Uterus (tissue), 3 donors: ENCODE measurements at regions not wholly inside any gene's neighbourhood (a gene's known extent, or its start where the extent isn't known, plus 50 kb on each side); places are given as distances from the start of the nearest gene placed in this dataset.
"Not testable (repeated sequence)": the region's sequence is repeated elsewhere in the genome, so short reads cannot be mapped to it uniquely, and the experiment has no call there.

ENCODE experiments used
- DNase-seq, 2 donors: peaks; one replicate each; pipeline ENCODE4 v3.0.0-alpha.2; 2019 to 2020
- H3K27ac ChIP-seq, 2 donors: fragments of 200-600 bp; sonication (generic); 1 replicate in 1 of 2; 2 replicates in 1 of 2; pipeline ENCODE4 v1.5.1; 2016 to 2018
- H3K27me3 ChIP-seq, 2 donors: fragments of 200-600 bp; sonication (generic); one replicate each; pipeline ENCODE4 v1.5.1; 2018 to 2019; ENCODE audit warnings: control low read depth in 1 of 2
- H3K36me3 ChIP-seq, 2 donors: fragments of 200-600 bp; sonication (generic); one replicate each; pipeline ENCODE4 v1.5.1; 2019; ENCODE audit warnings: control low read depth in 1 of 2
- H3K4me1 ChIP-seq, 2 donors: fragments of 200-600 bp; sonication (generic); one replicate each; pipeline ENCODE4 v1.5.1; 2018 to 2019; ENCODE audit warnings: control low read depth in 1 of 2
- H3K4me3 ChIP-seq, 2 donors: fragments of 200-600 bp; sonication (generic); 1 replicate in 1 of 2; 2 replicates in 1 of 2; pipeline ENCODE4 v1.5.1; 2018 to 2019; ENCODE audit warnings: mild to moderate bottlenecking in 1 of 2
- H3K9me3 ChIP-seq, 2 donors: fragments of 200-600 bp; sonication (generic); one replicate each; pipeline ENCODE4 v1.5.1; 2019; ENCODE audit warnings: control low read depth in 1 of 2
- intact Hi-C: fragments of 100-400 bp; cut with DNase I; formaldehyde crosslinking; loops from one replicate; pipeline ENCODE4 v1.15.1; 2023; ENCODE audit warnings: low total_unique reads
- TF ChIP-seq, protein P1 (sequence below), 4 experiments: fragments of 200-600 bp in 2 of 4; fragments of 450-650 bp in 2 of 4; sonication (generic) in 2 of 4; IDR thresholded peaks; one replicate each; pipeline ENCODE4 v1.5.1; 2016 to 2019; ENCODE audit warnings: antibody characterized with exemption in 4 of 4, mild to moderate bottlenecking in 2 of 4, moderate library complexity in 1 of 4
- donor health status: DM: yes; HTN: yes; CAD: no.

DNA sequence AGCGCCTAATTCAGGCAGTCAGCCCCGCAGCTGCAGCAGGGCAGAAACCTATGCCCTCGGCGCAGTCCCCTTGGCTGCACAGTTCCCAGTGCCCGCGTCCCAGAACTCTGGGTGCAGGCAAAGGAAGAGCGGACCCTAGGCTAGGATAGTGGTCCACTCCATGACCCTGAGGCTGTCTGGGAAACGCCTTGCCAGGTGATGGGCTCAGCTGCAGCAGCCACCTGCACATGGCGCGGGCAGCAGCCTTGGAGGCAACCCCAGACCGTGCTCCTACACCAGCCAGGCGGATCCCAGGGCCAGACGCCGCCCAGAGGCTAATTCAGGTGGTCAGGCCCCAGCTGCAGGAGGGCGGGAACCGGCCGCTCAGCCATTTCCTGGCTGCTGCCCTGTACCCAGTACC, 83.0 kb downstream of the POTEC start:
- H3K27ac ChIP-seq, DNase-seq, H3K9me3 ChIP-seq, H3K4me1 ChIP-seq, intact Hi-C loops, H3K4me3 ChIP-seq, H3K27me3 ChIP-seq, H3K36me3 ChIP-seq: not testable (repeated sequence)

DNA sequence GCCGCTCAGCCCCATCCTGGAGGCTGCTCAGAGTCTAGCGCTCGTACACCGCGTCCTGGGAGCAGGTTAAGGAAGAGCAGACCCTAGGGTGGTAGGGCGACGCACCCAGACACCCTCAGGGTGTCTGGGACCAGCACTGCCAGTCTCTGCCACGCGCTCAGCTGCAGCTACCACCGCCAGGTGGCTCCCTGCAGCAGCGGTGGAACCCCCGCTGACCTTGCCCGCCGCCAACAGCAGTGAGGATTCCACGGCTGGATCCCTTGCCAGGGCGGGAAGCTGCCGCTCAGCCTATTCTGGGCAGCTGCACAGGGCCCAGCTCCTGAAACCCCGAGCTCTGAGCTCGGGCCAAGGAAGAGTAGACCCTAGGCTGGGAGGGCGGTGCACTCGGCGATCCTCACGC, 83.6 kb downstream of the POTEC start:
- H3K4me3 ChIP-seq, H3K27ac ChIP-seq, H3K27me3 ChIP-seq, intact Hi-C loops, DNase-seq, H3K4me1 ChIP-seq, H3K36me3 ChIP-seq, H3K9me3 ChIP-seq: not testable (repeated sequence)

DNA sequence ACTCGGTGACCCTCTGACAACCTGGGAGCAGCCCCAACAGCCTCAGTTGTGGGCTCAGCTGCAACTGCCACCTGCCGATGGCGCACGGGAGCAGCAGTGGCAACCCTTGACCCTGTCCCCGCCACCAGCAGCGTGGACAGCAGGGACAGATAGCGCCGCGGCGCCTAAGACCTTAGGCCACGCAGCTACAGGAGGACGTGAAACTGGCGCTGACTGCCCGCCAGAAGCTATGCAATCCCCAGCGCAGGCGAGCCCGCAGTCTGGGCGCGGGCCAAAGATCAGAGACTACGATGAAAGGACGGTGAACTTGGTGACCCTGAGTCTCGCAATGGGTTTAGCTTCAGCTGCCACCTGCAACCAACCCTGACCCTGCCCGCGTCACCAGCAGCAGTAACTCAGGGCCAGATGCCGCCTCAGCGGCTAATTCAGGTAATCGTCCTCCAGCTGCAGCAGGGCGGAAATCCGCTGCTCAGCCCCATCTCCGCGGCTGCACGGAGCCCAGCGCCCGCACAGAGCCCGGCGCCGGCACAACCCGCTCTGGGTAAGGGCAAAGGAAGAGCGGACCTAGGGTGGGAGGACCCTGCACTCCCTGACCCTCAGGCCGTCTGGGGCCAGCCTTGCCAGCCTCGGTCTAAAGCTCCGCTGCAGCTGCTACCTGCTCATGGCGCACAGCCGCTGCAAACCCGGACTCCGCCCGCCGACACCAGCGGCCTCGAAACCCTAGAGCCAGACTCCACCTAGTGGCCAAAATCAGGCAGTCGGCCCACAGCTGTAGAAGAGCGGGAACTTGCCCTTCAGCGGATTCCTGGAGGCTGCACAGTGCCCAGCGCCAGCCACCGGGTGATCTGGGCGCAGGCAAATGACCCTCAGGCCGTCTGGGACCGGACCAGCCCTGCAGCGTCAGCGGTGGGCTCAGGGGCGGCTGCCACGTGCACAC, 85.1 kb downstream of the POTEC start:
- TF ChIP-seq, protein P1, sequence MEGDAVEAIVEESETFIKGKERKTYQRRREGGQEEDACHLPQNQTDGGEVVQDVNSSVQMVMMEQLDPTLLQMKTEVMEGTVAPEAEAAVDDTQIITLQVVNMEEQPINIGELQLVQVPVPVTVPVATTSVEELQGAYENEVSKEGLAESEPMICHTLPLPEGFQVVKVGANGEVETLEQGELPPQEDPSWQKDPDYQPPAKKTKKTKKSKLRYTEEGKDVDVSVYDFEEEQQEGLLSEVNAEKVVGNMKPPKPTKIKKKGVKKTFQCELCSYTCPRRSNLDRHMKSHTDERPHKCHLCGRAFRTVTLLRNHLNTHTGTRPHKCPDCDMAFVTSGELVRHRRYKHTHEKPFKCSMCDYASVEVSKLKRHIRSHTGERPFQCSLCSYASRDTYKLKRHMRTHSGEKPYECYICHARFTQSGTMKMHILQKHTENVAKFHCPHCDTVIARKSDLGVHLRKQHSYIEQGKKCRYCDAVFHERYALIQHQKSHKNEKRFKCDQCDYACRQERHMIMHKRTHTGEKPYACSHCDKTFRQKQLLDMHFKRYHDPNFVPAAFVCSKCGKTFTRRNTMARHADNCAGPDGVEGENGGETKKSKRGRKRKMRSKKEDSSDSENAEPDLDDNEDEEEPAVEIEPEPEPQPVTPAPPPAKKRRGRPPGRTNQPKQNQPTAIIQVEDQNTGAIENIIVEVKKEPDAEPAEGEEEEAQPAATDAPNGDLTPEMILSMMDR (IDR thresholded peaks at IDR 0.05): peak in 2 of 4 experiments; percentile 59 to 62
- H3K27ac ChIP-seq: not testable (repeated sequence)
- DNase-seq: peak in 1 of 2 donors; percentile 39

DNA sequence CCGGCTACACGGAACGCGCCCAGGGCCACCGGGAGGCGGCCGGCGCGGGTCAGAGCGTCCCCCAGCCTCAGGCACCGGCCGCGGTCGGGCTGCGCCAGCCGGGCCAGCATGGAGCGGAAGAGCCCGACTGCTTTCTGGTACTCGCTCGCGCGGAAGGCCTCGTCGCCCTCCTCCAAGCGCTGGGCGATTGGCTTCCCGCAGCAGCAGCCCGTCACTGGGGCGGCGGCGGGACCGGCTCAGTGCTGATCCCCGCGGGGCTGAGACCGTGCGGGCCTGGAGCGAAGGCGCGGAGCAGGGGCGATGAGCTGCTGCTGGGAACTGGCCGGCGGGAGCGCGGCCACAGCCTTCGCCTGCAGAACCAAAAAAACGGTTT, 92.8 kb downstream of the POTEC start:
- DNase-seq, H3K4me3 ChIP-seq, intact Hi-C loops, H3K9me3 ChIP-seq, H3K4me1 ChIP-seq, H3K27me3 ChIP-seq, H3K36me3 ChIP-seq: not testable (repeated sequence)
- peak overlapping the region in 1 of 2 donors; percentile 45 for H3K27ac ChIP-seq

More for the DNA sequence above, 85.1 kb downstream of the POTEC start:
- H3K4me1 ChIP-seq, H3K36me3 ChIP-seq, H3K27me3 ChIP-seq, H3K4me3 ChIP-seq, intact Hi-C loops, H3K9me3 ChIP-seq: not testable (repeated sequence)

DNA sequence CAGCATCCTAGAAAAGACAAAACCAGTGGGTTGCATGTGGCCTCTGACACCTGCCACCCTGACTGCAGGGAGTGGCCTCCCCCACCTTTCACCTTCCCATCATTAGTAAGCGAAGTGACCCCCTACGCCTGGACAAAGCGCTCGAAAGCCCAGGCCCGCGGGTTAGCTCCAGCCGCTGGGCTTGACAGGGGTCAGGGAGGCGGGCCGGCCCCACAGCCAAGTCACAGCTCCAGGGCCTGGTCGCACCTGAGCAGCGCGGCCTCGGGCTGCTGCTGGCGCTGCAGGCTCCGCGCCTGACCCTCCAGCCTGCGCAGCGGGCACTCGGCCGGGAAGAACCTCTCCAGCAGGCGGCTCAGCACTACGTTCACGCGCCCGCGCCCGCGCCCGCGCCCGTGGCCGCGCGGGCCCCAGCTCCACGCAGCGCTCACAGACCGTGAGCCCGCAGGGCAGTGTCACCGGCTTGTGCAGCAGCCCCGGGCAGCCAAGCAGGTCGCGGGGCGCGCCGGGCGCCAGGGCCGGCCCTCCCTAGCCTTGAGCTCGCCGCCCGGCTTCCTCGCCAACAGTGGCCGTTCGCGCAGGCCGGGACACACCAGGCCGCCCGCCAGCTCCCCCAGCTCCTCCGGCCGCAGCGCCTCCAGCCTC, 93.3 kb downstream of the POTEC start:
- Histone ChIP-seq H3K4me3 (peak overlapping the region in 1 of 2 donors; percentile 21), H3K27ac (peak overlapping the region in 1 of 2 donors; percentile 45)
- H3K9me3 ChIP-seq, H3K27me3 ChIP-seq, H3K36me3 ChIP-seq, intact Hi-C loops, DNase-seq, H3K4me1 ChIP-seq: not testable (repeated sequence)

DNA sequence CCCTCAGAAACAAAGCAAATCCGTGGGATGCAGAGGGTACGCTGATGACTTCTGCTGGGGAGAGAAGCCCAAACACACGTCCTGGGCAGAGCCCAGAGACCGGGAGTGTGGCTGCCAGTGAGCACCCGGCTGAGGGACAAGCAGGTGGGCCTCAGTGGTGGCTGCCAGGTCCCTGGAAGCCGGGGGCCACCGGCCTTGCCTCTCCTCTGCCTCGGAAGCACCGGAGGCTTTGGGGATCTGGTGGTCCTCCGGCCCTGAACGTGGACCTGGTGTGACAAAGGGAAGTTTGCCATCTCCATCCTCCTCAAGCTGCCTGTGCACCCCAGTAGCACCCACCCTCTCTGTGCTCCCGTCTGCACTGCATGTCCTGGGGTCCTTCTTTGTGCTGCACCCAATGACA, 94.3 kb downstream of the POTEC start:
- H3K4me1 ChIP-seq, H3K36me3 ChIP-seq, H3K4me3 ChIP-seq, H3K27ac ChIP-seq, H3K9me3 ChIP-seq, intact Hi-C loops, DNase-seq, H3K27me3 ChIP-seq: not testable (repeated sequence)

DNA sequence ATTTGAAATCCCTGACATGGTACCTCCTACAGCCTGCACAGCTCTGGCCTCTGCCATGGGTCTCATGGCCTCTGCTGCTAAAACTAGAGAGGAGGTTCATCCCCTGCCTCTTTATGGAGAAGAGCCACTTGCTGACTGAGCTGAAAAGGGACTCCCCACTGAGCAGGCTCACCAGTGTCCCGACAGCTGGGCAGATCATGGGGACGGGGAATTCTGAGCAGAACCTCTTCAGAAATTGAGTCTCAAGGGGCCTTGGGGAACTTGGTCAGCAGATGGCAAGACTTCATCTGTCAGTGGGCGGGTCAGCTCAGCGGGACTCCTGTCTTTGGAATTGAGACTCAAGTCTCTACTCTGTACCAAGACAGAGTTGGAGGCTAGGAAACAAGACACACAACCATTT, 95.7 kb downstream of the POTEC start:
- H3K27me3 ChIP-seq, H3K27ac ChIP-seq, DNase-seq, H3K36me3 ChIP-seq, H3K4me3 ChIP-seq, intact Hi-C loops, H3K9me3 ChIP-seq, H3K4me1 ChIP-seq: not testable (repeated sequence)

DNA sequence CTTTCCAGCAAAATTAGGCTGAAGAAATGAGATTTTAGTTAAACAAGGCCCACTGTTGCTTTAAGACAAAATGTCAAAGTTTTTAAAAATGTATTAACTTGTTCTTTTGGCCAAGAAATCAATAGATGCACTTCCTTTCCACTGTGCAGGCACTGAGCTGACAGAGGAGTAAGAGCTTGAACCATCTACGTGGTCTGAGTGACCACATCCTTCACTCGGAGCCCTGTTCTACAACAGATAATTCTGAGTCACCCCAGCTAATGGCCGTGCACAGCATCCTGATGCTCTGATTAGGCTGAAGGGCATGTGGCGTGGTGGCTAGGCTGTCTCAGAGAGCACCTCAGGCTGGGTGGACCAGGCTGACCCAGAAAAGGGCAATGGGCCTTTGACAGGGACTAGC, 107.9 kb downstream of the POTEC start:
- H3K27me3 ChIP-seq, H3K4me3 ChIP-seq, H3K36me3 ChIP-seq, DNase-seq, intact Hi-C loops, H3K9me3 ChIP-seq, H3K27ac ChIP-seq, H3K4me1 ChIP-seq: not testable (repeated sequence)

DNA sequence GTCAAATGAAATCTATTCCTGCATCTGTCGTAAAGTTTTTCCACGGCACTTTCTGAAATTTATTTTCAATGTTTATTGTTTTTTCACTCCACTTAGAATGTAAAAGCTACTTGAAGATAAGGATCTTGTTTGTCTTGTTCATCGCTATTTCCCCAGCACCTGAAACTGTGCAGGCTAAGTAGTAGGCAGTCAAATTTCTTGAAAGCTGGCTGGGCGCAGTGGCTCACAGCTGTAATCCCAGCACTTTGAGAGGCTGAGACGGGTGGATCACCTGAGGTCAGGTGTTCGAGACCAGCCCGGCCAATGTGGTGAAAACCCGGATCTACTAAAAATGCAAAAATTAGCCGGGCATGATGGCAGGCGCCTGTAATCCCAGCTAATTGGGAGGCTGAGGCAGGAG, 111.0 kb downstream of the POTEC start:
- H3K9me3 ChIP-seq, H3K27me3 ChIP-seq, H3K27ac ChIP-seq, intact Hi-C loops, H3K4me1 ChIP-seq, DNase-seq, H3K4me3 ChIP-seq, H3K36me3 ChIP-seq: not testable (repeated sequence)

DNA sequence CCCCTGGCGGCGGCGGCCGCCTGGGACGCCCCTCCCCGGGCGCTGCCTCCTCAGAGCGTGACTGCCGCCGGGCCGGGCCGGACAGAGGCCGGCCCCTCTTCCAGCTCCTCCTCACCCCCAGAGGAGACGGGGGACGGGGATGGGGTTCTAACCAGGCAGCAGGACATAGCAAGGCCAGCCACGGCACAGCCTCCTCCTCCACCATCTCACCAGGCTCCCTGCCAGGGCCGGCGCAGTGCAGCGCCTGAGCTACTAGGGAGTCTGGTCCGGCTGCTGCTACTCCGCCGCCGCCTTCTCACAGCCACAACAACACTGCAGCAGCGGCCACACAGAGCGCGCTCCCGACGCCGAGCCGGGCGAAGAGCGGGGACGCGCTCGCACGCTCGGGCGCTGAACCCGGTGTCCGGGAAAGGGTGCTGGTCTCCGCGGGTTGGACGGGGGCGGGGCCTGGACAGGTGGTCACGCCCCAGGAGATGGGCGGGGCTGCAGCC, 112.3 kb downstream of the POTEC start:
- Histone ChIP-seq H3K4me3 (peak overlapping the region; percentile 33 to 38), H3K27ac (peak overlapping the region in 1 of 2 donors; percentile 13)
- intact Hi-C loops, H3K27me3 ChIP-seq, H3K36me3 ChIP-seq, H3K4me1 ChIP-seq, H3K9me3 ChIP-seq: not testable (repeated sequence)
- DNase-seq: peak; percentile 16 to 46

DNA sequence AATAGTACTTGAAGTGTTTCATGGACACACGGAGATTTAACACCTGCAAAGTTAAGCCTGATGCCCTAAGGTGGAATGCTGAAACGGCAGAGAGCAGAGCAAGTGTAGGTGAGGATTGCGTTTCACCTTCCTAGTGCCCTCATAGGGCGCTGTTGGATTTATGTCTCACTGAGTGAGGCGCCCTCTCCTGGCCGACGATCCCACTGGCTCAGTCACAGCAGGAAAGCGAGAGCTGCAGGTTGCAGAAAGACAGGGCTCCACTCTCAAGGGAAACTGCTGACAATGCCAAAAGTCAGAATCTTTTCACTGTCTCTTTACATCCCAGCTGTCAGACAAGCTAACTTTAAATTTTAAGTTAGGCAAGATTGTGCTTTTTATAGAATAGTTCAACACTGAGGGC, 127.6 kb downstream of the POTEC start:
- H3K4me1 ChIP-seq, H3K27me3 ChIP-seq, H3K36me3 ChIP-seq, H3K27ac ChIP-seq, H3K4me3 ChIP-seq, intact Hi-C loops, H3K9me3 ChIP-seq, DNase-seq: not testable (repeated sequence)

DNA sequence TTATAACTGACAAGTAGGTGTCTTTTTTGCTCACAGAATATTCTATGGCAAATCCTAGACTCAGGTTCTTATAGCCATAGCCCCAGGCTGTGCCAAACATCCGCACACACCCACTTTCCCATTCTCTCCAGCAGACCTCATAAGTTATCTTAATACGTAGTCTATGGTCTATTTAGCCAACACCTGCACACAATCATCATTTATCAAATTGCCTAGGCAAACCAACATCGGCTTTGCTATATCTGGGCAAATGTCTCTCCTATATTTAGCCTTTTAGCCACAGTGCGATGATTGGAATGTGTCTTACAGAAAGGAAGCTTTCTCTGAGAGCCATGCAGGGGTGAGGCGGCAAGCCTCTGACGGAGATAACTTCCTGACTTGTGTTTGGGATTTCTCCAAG, 128.0 kb downstream of the POTEC start:
- intact Hi-C loops, H3K36me3 ChIP-seq, H3K27me3 ChIP-seq, H3K4me3 ChIP-seq, DNase-seq, H3K4me1 ChIP-seq, H3K9me3 ChIP-seq, H3K27ac ChIP-seq: not testable (repeated sequence)
